ENCODE measurements at regions not wholly inside any gene's neighbourhood (a gene's known extent, or its start where the extent isn't known, plus 50 kb on each side); places are given as distances from the start of the nearest gene placed in this dataset.

GRCh38 chr2:128380961-128381938 is 62.6 kb upstream of the HS6ST1 start:
- TF ChIP-seq CTCF (conservative IDR thresholded peaks at IDR 0.05 in 1 of 2, IDR thresholded peaks at IDR 0.05 in 1 of 2; ENCODE audit: low read depth in 1 of 2, low read length in 2 of 2) (no peak), EZH2 (IDR thresholded peaks at IDR 0.05; ENCODE audit: low read length, missing control alignments) (no peak)
